Panc1 (cell line): ENCODE measurements at regions not wholly inside any gene's neighbourhood (a gene's known extent, or its start where the extent isn't known, plus 50 kb on each side); places are given as distances from the start of the nearest gene placed in this dataset.

Source experiments
- ATAC-seq: fragments of 200-7000 bp; cut with Tn5 transposase; 2 replicates; pipeline ENCODE4 v1.9.1; 2020; ENCODE audit warnings: mild to moderate bottlenecking, moderate library complexity
- BruUV-seq: library from RNA; stranded (reverse); fragments of 400-500 nt; replicated peaks from 2 replicates; lab custom pipeline; 2021; lab: Mats Ljungman, UMichigan
- CTCF ChIA-PET: fragments of 300-600 bp; sonication (Branson Sonifier 250); formaldehyde crosslinking; loops from one replicate; lab custom pipeline; 2022; ENCODE audit warnings: antibody characterized with exemption; lab: Charles Lee
- POLR2A ChIA-PET: fragments of 300-600 bp; sonication (Branson Sonifier 250); formaldehyde crosslinking; loops from one replicate; lab custom pipeline; 2022; ENCODE audit warnings: antibody characterized with exemption; lab: Charles Lee
- DNase-seq: peaks from one replicate; pipeline ENCODE4 v3.0.0-alpha.2; 2010; ENCODE audit warnings: low read depth, low spot score
- H3K27ac ChIP-seq: 2 replicates; pipeline ENCODE4 v1.5.1; 2011; ENCODE audit warnings: mild to moderate bottlenecking, low read length, inconsistent platforms
- H3K27me3 ChIP-seq: fragments of 200-500 bp; sonication (Bioruptor generic); 2 replicates; pipeline ENCODE4 v1.6.0; 2014; ENCODE audit warnings: low read length, inconsistent platforms; ENCODE audit not compliant: control insufficient read depth, insufficient read depth
- H3K36me3 ChIP-seq: fragments of 200-500 bp; sonication (Bioruptor generic); 2 replicates; pipeline ENCODE4 v1.5.1; 2014; ENCODE audit warnings: inconsistent platforms, mild to moderate bottlenecking, low read length, moderate library complexity; ENCODE audit not compliant: control insufficient read depth, insufficient read depth
- H3K4me1 ChIP-seq: 2 replicates; pipeline ENCODE4 v1.5.1; 2011; ENCODE audit warnings: inconsistent platforms, mild to moderate bottlenecking, low read length, moderate library complexity; ENCODE audit not compliant: control insufficient read depth, insufficient read depth
- H3K4me3 ChIP-seq, 2 experiments: 2 replicates each; pipeline ENCODE4 v1.5.1; 2011 to 2012; ENCODE audit warnings: low read depth in 2 of 2, low read length in 2 of 2, mild to moderate bottlenecking in 2 of 2, inconsistent platforms in 1 of 2, moderate library complexity in 1 of 2
- H3K9me3 ChIP-seq: fragments of 200-500 bp; sonication (Bioruptor generic); 2 replicates; pipeline ENCODE4 v1.5.1; 2014; ENCODE audit warnings: low read depth, mild to moderate bottlenecking, inconsistent platforms, low read length, moderate library complexity; ENCODE audit not compliant: control insufficient read depth, insufficient read depth
- POLR2AphosphoS5 ChIP-seq: IDR thresholded peaks from 2 replicates; pipeline ENCODE4 v1.6.1; 2012; ENCODE audit warnings: mild to moderate bottlenecking, low read depth, low read length, moderate library complexity
- SIN3A ChIP-seq: IDR thresholded peaks from 2 replicates; pipeline ENCODE4 v1.6.1; 2012; ENCODE audit warnings: low read depth, mild to moderate bottlenecking, low read length, moderate library complexity, borderline replicate concordance; ENCODE audit not compliant: insufficient read depth
- TCF7L2 ChIP-seq: IDR thresholded peaks from 2 replicates; pipeline ENCODE4 v1.6.1; 2011; ENCODE audit warnings: mild to moderate bottlenecking, low read depth, low read length, inconsistent platforms
- in situ Hi-C: cut with HindIII; loops from 2 replicates; pipeline ENCODE4 v1.10.0; 2016; ENCODE audit warnings: low sequenced_read_pairs, low pct_unique_long_range_greater_than_20kb
- intact Hi-C: fragments of 100-400 bp; cut with micrococcal nuclease; formaldehyde crosslinking; loops from one replicate; pipeline ENCODE4 v1.10.0; 2022; ENCODE audit not compliant: unreplicated experiment
- TF ChIP-seq, protein P1 (sequence below): fragments of 450-650 bp; IDR thresholded peaks from 2 replicates; pipeline ENCODE4 v1.5.1; 2017; ENCODE audit warnings: mild to moderate bottlenecking
- TF ChIP-seq, protein P2 (sequence below), 2 experiments: IDR thresholded peaks; 2 replicates each; pipeline ENCODE4 v1.6.1; 2011 to 2012; ENCODE audit warnings: low read depth in 2 of 2, control low read depth in 1 of 2, low read length in 1 of 2, mild to moderate bottlenecking in 1 of 2, moderate library complexity in 1 of 2; ENCODE audit not compliant: insufficient read depth in 1 of 2

DNA sequence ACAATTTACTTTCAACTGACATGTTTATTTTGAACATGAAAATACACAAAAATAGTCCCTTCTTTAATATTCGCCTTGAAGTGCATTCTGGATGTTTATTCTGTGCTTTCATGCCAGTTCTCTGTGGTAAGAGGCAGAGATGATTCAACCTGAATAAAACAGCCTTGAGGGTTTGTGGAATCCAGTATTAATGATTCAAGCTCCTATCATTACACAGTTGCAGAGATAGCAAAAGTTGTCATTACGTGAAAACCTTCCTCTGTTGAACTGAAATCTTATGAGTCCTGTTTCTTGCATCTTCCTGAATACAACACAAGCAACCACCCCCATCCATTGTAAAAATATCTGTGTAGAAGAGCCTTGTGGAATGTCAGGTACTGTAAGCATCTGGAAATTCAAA, 142.3 kb upstream of the HTR2A start:
- Histone ChIP-seq H3K9me3 (no peaks in the 10 kb centered on the region), H3K36me3 (no peaks in the 10 kb centered on the region), H3K4me3 (no peak overlapping the region), H3K27me3 (no peaks in the 10 kb centered on the region), H3K4me1 (no peaks in the 10 kb centered on the region), H3K27ac (no peak overlapping the region)
- BruUV-seq = no TSS peak
- ChIA-PET POLR2A (no interaction called here), CTCF (no interaction called here)
- TF ChIP-seq, protein P1, sequence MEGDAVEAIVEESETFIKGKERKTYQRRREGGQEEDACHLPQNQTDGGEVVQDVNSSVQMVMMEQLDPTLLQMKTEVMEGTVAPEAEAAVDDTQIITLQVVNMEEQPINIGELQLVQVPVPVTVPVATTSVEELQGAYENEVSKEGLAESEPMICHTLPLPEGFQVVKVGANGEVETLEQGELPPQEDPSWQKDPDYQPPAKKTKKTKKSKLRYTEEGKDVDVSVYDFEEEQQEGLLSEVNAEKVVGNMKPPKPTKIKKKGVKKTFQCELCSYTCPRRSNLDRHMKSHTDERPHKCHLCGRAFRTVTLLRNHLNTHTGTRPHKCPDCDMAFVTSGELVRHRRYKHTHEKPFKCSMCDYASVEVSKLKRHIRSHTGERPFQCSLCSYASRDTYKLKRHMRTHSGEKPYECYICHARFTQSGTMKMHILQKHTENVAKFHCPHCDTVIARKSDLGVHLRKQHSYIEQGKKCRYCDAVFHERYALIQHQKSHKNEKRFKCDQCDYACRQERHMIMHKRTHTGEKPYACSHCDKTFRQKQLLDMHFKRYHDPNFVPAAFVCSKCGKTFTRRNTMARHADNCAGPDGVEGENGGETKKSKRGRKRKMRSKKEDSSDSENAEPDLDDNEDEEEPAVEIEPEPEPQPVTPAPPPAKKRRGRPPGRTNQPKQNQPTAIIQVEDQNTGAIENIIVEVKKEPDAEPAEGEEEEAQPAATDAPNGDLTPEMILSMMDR = no peak
- TF ChIP-seq, protein P2, sequence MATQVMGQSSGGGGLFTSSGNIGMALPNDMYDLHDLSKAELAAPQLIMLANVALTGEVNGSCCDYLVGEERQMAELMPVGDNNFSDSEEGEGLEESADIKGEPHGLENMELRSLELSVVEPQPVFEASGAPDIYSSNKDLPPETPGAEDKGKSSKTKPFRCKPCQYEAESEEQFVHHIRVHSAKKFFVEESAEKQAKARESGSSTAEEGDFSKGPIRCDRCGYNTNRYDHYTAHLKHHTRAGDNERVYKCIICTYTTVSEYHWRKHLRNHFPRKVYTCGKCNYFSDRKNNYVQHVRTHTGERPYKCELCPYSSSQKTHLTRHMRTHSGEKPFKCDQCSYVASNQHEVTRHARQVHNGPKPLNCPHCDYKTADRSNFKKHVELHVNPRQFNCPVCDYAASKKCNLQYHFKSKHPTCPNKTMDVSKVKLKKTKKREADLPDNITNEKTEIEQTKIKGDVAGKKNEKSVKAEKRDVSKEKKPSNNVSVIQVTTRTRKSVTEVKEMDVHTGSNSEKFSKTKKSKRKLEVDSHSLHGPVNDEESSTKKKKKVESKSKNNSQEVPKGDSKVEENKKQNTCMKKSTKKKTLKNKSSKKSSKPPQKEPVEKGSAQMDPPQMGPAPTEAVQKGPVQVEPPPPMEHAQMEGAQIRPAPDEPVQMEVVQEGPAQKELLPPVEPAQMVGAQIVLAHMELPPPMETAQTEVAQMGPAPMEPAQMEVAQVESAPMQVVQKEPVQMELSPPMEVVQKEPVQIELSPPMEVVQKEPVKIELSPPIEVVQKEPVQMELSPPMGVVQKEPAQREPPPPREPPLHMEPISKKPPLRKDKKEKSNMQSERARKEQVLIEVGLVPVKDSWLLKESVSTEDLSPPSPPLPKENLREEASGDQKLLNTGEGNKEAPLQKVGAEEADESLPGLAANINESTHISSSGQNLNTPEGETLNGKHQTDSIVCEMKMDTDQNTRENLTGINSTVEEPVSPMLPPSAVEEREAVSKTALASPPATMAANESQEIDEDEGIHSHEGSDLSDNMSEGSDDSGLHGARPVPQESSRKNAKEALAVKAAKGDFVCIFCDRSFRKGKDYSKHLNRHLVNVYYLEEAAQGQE (IDR thresholded peaks at IDR 0.05; ENCODE audit: insufficient read depth in 1 of 2, low read depth in 2 of 2, low read length in 1 of 2) = no peak
- TF ChIP-seq POLR2AphosphoS5 (no peak), TCF7L2 (no peak), SIN3A (no peak)
- ATAC-seq (no peak), DNase-seq (no peak)
- intact Hi-C loops = no loop called here
- in situ Hi-C loops = no loop called here

DNA sequence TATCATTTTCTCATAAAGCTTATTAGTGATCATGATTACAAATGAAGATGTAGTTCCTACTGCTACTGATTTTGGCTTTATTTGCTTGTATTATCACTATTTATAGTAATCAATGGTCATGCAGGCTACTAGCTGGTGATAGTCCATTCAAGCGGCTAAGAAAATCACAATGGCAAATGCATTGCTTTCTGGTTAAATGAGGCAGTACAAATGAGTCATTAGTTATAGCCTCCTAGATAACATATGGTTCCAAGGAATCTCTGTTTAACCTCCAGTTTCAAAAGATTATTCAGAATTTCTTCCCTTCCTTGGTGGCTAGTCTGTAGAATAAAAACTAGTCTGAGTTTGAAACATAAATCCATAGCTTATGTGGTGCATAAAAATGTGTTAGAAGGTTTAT, 141.3 kb upstream of the HTR2A start:
- ChIA-PET CTCF (no interaction called here), POLR2A (no interaction called here)
- in situ Hi-C loops (no loop called here), intact Hi-C loops (no loop called here)
- no TSS peak for BruUV-seq
- TF ChIP-seq SIN3A (no peak), TCF7L2 (no peak), POLR2AphosphoS5 (no peak)
- TF ChIP-seq, protein P1 = no peak
- DNase-seq (no peak), ATAC-seq (no peak)
- no peaks in the 10 kb centered on the region for H3K9me3 ChIP-seq
- H3K4me3 ChIP-seq = no peak overlapping the region
- no peaks in the 10 kb centered on the region for H3K27me3 ChIP-seq
- H3K36me3 ChIP-seq = no peaks in the 10 kb centered on the region
- no peaks in the 10 kb centered on the region for H3K4me1 ChIP-seq
- no peak overlapping the region for H3K27ac ChIP-seq
